ENCODE measurements at regions not wholly inside any gene's neighbourhood (a gene's known extent, or its start where the extent isn't known, plus 50 kb on each side); places are given as distances from the start of the nearest gene placed in this dataset.

DNA sequence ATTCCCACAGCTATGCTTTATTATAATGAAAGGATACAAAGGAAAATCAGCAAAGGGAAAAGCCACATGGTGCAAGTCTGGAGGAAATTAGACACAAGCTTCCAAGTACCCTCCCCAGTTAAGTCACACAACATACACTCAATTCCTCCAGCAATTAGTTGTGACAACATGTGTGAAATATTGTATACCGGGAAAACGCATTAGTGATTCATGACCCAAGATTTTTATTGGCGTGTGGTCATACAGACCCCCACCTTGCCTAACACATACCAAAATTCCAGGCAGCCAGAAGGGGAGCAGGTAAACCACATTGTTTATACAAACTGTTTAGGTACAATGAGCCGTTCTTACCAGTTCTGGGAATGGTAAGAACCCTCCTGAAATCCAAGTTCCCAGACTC lies 160.6 kb downstream of the CYB561 start:
- TF ChIP-seq, protein P1, sequence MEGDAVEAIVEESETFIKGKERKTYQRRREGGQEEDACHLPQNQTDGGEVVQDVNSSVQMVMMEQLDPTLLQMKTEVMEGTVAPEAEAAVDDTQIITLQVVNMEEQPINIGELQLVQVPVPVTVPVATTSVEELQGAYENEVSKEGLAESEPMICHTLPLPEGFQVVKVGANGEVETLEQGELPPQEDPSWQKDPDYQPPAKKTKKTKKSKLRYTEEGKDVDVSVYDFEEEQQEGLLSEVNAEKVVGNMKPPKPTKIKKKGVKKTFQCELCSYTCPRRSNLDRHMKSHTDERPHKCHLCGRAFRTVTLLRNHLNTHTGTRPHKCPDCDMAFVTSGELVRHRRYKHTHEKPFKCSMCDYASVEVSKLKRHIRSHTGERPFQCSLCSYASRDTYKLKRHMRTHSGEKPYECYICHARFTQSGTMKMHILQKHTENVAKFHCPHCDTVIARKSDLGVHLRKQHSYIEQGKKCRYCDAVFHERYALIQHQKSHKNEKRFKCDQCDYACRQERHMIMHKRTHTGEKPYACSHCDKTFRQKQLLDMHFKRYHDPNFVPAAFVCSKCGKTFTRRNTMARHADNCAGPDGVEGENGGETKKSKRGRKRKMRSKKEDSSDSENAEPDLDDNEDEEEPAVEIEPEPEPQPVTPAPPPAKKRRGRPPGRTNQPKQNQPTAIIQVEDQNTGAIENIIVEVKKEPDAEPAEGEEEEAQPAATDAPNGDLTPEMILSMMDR (conservative IDR thresholded peaks at IDR 0.05; ENCODE audit: low read depth, low read length): no peak
- no peak for TF ChIP-seq EZH2 (IDR thresholded peaks at IDR 0.05; ENCODE audit: low read length, unreplicated experiment)
- TF ChIP-seq EZH2phosphoT487 (IDR thresholded peaks at IDR 0.05; ENCODE audit: borderline replicate concordance, low read length): no peak

All from PC-3 (cell line).